Caki2 (cell line): ENCODE measurements at regions not wholly inside any gene's neighbourhood (a gene's known extent, or its start where the extent isn't known, plus 50 kb on each side); places are given as distances from the start of the nearest gene placed in this dataset.

ENCODE experiments used
- DNase-seq: peaks from one replicate; pipeline ENCODE4 v3.0.0-alpha.2; 2015; ENCODE audit warnings: low read depth
- in situ Hi-C: cut with HindIII; loops from 2 replicates; pipeline ENCODE4 v1.10.0; 2016; ENCODE audit warnings: low sequenced_read_pairs, low pct_unique_long_range_greater_than_20kb, mixed read lengths

DNA sequence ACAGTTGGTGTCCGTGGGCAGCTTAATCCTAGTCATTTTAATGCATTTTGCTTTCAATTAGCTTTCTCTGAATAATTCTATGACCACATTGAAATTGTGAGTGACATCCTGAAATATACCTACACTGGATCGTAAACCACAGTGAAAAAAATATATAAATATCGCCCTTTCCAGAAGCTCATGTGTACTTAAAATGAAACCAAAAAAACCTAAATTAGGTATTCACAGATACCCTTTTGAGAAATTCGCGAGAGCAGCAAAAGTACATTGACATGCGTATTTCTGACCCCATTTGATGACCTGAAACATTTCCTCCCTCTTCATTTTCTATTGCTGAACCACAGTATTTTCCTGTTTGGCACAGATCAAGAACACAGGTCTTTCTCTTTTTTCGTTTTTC is 253.8 kb downstream of the LTN1 start:
- in situ Hi-C loops = no loop called here
- no peak for DNase-seq

DNA sequence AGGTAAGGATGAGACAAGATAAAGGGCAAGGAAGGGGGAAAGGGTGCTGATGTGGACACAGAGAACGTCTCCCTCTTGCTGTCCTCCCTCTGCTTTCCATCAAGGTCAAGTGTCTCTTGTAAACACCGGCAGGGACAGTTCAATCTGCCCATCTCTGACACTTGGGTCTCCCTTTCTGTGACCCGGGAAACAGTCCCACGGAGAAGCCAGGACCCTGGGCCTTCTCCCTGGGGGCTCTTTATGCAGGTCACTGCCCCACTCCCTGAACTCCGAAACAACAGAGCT is 254.3 kb downstream of the LTN1 start:
- in situ Hi-C loops = no loop called here
- no peak for DNase-seq

DNA sequence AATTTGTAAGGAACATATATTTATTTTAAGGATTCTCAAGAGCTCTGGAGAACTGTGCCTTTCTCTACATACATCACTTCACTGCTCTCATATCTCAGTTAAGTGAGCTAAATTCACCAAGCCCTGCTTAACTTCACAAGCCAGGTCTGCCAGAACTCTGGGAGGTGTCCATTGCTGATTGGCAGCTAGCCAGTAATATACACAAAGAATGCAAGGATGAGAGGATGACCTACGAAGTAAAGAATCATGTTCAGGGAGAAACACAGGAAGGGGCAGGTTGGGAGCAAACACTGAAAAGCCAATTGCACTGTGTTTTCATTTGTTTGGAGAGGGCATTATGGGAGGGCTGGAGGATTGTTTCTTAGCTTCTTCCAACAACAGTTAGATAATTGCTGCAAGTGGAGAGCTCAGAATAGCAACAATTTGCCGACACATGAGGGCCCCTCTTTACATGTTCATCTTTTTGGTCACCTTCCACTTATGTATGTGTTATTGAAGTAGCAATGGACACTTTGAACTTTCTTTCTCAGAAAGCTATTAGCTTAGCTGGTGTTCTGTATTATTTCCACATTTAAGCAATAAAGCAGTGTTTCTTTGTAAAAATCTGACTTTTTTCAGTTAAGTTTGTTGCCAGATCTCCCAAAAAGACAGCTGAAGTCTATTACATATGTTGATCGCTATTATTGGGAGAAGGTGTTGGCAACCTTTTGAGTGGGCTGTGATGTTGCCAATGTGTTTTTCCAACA is 254.8 kb downstream of the LTN1 start:
- in situ Hi-C loops = no loop called here
- DNase-seq = no peak

DNA sequence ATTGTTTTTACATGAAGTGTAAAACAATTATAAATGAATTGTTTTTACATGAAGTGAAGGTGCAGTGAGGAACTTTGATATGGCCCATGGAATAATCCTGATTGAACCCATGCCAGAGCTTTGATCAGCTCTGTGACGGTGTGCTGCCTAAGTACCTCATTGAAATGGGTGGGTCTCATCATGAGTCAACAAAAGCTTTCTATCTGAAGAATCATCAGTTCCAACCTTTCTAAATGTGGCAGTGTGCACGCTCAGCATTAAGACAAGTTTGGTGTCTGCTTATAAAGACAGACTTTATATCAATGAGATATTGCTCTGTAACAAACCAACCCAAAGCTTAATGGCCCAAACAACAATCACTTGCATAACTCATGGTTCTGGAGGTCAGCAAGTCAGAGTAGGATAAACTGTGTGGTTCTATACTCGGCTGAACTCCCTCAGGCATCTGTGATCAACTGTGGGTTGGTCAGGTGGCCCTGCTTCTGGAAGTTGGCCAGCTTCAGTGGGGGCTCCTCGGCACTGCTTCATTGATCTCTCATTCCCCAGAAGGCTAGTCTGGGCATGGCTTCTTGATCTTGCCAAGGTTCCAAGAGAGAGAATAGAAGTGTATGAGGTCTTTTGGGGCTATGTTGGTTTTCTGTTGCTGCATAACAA is 258.0 kb downstream of the LTN1 start:
- in situ Hi-C loops = no loop called here
- peak; percentile 58 for DNase-seq

DNA sequence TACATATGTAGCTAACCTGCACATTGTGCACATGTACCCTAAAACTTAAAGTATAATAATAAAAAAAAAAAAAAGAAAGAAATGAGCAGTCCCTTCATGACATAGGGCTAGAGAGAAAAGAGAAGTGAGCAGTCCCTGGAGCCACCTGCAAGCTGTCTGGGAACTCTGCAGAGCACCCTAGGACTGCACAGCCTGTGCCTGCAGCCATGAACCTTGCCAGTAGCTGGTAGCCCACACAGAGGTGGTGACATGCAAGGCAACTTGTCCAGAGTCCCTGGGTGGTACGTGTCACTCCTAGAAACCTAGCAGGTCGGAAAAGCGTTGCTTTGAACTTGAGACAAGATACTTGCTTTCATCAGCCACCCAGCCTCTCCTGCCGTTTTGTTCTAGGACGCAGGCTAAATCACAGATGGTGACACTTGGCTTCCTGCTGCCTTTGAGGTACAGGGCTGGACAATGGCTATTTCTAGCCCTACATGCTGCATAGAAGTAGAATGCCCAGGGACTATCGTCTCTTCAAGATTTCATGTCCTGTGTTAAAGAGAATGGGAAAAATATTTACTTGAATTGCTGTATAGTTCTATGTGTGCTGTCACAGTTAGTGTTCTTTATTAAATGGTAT is 260.9 kb downstream of the LTN1 start:
- in situ Hi-C loops = no loop called here
- DNase-seq = no peak

DNA sequence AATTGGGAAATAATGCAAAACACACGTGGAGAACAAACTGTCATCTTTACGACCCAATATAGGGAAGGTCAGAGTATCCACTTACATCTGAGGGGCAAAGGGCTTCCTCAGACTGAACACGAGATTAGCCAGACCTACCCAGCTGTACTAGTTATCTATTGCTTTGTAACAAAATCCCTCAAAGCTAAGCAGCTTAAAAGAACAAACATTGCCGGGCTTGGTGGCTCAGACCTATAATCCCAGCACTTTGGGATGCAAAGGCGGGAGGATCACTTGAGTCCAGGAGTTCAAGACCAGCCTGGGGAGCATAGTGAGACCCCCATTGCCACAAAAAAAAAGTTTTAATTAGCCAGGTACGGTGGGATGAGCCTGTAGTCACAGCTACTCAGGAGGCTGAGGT is 262.8 kb downstream of the LTN1 start:
- in situ Hi-C loops = no loop called here
- DNase-seq = no peak

DNA sequence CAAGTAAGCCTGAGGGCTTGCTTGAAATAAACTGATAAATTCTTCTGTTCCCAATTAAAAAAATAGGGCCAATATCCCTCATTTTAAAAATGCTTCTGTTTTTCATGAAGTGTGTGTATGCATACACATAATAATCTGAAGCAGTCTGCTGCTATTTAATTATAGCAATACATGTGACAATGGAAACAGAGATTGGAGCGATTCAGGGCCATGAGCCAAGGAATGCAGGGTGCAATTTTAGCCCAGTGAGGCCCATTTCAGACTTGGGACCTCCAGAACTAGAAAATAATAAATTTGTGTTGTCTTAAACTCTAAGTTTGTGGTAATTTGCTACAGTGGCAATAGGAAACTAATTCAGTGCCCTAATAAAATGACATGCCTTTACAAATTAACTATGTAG is 264.9 kb downstream of the LTN1 start:
- in situ Hi-C loops = no loop called here

DNA sequence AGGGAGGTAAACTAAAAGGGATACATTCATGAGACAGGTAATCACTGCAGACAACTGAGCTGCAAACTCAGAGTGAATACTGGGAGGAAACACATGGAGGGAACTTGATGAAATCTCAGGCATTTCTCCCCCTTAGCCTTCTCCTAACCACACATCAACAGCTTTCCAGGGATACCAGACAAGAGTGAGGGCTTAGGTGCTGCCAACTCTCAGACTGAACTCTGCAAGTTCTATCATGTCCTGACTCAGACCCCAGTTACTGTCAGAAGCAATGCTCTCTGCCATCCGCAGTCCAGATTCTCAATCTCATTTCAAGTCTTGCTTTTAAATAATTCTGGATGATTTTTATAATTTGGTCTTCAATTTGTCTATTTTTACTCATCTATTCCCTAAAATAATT is 267.3 kb downstream of the LTN1 start:
- no peak for DNase-seq
- in situ Hi-C loops = no loop called here

More for the DNA sequence above, 264.9 kb downstream of the LTN1 start:
- DNase-seq = no peak

DNA sequence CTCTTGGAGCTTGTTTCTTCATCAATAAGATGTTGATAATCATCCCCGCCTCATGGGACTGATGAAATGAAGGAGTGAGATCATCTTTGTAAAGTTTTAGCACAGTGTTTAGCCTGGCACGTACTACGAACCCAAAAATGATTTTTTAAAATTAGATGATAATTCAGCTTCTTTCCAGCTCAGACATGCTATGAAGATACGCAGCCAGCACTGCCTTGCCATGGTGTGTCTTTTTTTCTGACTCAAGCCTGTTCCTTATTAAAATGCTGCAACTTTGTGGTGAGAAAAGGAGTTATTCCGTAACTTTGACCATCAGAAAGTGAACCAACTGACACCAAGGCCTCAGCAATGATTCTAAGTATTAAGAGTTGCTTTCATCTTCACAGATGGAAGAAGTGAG is 269.0 kb downstream of the LTN1 start:
- in situ Hi-C loops = no loop called here
- DNase-seq = no peak

DNA sequence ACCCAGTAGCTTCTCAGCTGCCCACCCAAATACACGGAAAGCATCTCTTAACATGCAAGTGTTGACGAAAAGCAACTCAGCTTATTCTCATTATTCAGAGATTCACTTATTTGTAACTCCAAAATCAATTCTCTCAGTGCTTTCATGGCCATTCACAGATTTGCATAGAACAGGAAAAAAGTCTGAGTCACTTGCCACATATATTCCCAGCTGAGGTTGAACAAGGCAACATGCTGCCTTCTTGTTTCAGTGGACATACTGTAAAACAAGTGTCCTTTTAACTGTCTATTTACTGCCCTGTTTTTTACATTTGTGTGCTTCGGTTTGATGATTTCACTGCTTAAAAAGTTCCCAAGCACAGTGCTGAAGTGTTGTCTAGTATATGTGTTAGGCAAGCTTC is 273.0 kb downstream of the LTN1 start:
- in situ Hi-C loops = no loop called here

DNA sequence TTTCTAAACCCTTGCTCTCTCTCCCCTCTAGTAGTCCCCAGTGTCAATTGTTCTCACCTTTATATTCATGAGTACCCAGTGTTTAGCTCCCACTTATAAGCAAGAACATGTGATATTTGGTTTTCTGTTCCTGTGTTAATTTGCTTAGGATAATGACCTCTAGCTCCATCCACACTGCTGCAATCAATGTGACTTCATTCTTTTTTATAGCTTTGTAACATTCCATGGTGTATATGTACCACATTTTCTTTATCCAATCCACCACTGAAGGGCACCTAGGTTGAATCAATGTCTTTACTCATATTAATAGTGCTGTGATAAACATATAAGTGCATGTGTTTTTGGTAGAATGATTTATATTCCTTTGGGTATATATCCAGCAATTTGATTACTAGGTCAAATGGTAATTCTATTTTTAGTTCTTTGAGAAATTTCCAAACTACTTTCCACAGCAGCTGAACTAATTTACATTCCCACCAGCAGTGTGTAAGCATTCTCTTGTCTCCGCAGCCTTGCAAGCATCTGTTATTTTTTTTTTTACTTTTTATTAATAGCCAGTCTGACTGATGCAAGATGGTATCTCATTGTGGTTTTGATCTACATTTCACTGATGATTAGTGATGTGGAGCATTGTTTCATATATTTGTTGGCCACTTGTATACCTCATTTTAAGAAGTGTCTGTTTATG is 277.8 kb downstream of the LTN1 start:
- no peak for DNase-seq
- in situ Hi-C loops = no loop called here

More for the DNA sequence above, 273.0 kb downstream of the LTN1 start:
- no peak for DNase-seq

DNA sequence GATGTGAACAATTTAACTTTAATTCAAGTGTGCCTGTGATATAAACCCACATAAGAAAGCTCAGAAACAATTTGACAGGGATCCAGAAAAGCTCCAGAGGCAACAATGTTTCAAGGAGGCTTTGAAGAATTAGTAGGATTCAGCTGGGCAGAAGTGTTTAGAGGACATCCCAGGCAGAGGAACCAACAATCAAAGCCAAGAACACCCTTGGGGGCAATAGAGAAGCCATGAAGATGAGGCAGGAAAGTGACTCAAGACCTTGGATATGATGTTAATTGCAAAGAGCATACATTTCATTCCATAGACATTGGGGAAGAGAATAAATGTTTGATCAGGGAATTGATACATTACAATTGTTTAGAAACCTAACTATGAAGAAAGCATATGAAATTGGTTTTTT is 280.3 kb downstream of the LTN1 start:
- in situ Hi-C loops = no loop called here
- no peak for DNase-seq

DNA sequence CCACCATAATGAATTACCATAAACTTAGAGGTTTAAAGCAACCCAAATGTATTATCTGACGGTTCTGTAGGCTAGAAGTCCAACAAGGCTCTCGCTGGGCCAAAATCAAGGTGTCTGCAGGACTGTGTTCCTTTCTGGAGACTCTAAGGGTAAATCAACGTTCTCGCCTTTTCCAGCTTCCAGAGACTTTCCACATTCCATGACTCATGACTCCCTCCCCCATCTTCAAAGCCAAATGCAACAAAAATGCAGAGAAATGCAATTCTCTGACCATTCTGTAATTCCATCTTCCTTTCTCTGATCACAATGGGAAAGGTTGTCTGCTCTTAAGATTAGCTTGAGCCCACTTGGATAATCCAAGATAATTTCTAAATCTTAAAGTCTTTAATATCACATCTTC is 287.1 kb downstream of the LTN1 start:
- DNase-seq = no peak

DNA sequence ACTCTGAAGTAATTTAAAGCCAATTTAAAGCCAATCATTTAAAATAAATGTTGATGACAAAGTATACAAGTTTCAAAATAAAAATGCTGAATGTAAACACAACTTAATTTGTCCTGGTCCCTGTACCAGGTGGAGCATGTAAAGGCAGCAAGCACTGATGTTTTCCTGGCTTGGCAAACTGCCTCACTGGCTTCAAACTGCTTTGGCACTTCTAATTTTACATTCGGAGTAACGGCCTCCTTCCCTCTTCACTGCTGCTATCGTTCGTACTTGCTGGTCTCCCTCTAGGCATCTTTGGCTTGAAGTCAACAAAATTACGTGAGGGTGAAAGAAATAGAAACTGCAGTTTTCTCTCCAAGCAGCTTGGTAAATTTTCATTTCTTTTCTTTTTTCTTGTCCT is 287.9 kb downstream of the LTN1 start:
- in situ Hi-C loops = no loop called here
- DNase-seq = no peak

More for the DNA sequence above, 287.1 kb downstream of the LTN1 start:
- in situ Hi-C loops = no loop called here

DNA sequence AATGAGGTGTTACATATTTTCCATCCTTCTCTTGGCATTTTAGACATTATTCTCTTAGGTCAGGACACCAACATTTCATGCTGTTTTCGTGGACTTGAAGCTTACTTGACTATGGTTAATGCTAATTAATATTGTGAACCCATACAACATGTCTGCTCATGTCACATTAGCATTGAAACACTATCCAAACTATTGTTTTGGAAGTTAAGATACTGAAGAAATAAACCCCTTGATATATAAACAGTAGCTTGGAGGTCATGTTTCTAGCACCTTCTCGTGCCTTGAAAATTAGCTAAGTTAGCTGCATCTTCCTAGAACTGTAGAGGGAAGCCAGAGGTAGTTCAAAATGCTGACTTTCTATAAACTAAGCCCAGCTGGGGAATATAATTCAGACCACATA is 288.8 kb downstream of the LTN1 start:
- in situ Hi-C loops = no loop called here
- no peak for DNase-seq

DNA sequence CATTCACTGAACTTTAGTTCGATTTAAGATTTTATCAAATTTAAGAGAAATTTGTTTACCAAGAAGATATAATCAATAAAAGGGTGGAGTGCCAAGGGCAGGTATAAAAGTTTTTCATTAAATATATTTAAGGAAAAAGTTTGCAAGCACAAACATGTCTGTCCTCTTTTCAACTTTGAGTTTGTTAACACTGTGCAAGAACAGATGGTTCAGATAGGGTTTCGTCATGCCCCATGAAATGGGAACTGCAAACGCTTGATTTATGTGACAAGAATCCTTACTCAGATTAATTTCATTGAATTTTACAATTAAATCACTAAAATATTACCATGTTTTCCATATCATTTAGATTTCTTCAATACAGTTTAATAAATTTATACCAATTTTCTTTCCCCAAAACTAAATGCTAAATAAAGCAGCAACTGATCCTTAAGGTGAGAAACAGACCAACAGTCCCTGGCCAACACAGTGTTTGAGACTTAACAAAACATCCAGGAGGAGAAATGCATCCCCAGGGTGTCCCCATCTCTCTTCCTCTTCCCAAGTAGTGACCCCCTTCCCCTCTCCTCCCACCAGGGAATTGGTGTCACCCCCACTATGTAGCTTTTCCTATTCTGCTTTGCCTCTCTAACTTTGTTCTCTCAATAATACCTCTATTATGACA is 292.9 kb downstream of the LTN1 start:
- in situ Hi-C loops = no loop called here
- no peak for DNase-seq

DNA sequence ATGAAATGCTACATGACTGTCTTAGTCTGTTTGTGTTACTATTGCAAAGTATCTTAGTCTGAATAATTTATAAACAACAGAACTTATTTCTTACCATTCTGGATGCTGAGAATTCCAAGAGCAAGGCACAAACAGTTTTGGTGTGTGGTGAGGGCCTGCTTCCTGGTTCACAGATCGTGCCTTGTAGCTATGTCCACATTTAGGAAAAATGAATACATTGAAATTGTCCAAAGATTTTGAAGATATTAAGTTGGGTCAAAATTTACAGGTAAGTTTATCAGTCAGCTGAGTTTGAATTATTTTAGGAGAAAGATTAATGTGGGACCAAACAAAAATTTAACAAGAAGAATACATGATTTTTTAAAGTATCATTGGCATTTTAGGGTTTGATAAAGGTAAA is 293.5 kb downstream of the LTN1 start:
- in situ Hi-C loops = no loop called here
- DNase-seq = no peak

DNA sequence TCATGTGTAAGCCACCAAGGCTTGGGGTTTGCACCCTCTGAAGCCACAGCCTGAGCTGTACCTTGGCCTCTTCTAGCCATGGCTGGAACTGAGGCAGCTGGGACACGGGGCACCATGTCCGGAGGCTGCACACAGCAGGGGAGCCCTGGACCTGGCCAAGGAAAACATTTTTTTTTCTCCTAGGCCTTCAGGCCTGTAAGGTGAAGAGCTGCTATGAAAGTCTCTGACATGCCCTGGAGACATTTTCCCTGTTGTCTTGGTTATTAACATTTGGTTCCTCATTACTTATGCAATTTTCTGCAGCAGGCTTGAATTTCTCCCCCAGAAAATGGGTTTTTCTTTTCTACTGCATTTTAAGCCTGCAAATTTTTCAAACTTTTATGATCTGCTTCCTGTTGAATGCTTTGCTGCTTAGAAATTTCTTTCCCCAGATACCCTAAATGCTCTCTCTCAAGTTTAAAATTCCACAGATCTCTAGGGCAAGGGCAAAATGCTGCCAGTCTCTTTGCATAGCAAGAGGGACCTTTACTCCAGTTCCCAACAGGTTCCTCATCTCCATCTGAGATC is 295.8 kb downstream of the LTN1 start:
- no peak for DNase-seq
- in situ Hi-C loops = no loop called here

DNA sequence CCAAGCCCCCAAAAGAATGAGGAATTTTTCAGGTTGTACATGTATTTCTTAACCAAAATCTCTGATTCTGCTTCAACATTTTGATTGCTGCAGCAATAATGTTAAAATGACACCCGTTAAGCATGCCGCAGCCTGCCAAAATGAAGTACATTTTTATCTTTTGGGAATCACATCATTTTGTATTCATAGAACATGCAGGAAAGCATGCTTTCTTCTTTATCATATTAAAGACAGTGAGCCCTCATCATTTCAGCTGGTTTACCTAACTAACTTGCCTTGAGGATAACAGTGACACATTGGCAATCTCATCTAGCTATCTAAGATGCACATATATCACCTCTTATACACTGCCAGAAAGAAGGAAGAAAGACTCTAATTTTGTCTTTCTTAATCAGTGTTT is 299.2 kb downstream of the LTN1 start:
- in situ Hi-C loops = no loop called here
- no peak for DNase-seq
